Ascending aorta (tissue), 2 donors: ENCODE measurements at regions not wholly inside any gene's neighbourhood (a gene's known extent, or its start where the extent isn't known, plus 50 kb on each side); places are given as distances from the start of the nearest gene placed in this dataset.
A peak's percentile ranks its signal among the peaks of the same experiment; 100 is the strongest.

ENCODE experiments used
- DNase-seq, 2 donors: peaks; one replicate each; pipeline ENCODE4 v3.0.0-alpha.2; 2019; ENCODE audit warnings: low spot score in 2 of 2
- H3K27ac ChIP-seq, 2 donors: fragments of 200-600 bp; sonication (generic); one replicate each; pipeline ENCODE4 v1.5.1; 2016 to 2017; ENCODE audit warnings: mild to moderate bottlenecking in 1 of 2
- H3K27me3 ChIP-seq: fragments of 200-600 bp; sonication (generic); one replicate; pipeline ENCODE4 v1.5.1; 2017
- H3K36me3 ChIP-seq, 2 donors: fragments of 200-600 bp; sonication (generic); one replicate each; pipeline ENCODE4 v1.5.1; 2016
- H3K4me1 ChIP-seq, 2 donors: fragments of 200-600 bp; sonication (generic); one replicate each; pipeline ENCODE4 v1.5.1; 2016 to 2017; ENCODE audit warnings: mild to moderate bottlenecking in 1 of 2
- H3K4me3 ChIP-seq, 2 donors: fragments of 200-600 bp; sonication (generic); one replicate each; pipeline ENCODE4 v1.5.1; 2016 to 2017; ENCODE audit warnings: mild to moderate bottlenecking in 1 of 2
- H3K9me3 ChIP-seq, 2 donors: fragments of 200-600 bp; sonication (generic); one replicate each; pipeline ENCODE4 v1.5.1; 2016
- intact Hi-C: fragments of 100-400 bp; cut with DNase I; formaldehyde crosslinking; loops from one replicate; pipeline ENCODE4 v1.15.1; 2023
- TF ChIP-seq, protein P1 (sequence below), 3 experiments: fragments of 200-600 bp in 2 of 3; fragments of 450-650 bp in 1 of 3; sonication (generic) in 2 of 3; IDR thresholded peaks; one replicate each; pipeline ENCODE4 v1.5.1; 2016 to 2019; ENCODE audit warnings: antibody characterized with exemption in 3 of 3, mild to moderate bottlenecking in 1 of 3, moderate library complexity in 1 of 3

DNA sequence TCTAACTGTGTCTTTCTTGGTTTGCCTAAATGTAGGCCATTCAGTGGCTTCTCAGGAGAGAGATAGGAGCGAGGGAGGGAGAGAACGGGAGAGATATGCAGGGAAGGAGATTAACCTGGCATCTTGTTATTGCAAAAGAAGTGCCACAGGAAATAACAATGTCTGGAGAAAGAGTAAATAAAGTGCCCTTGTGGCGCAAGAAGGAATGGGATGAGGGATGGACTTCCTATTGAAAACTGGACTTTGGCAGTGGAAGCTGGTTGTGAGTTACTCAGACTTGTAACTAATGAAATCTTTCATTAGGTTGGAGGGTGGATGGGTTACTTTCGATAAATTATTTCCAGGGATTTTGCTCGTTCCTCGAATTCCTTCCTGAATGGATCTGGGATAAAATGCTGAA is 136.1 kb downstream of the LACC1 start:
- Histone ChIP-seq H3K36me3 (no peaks in the 10 kb centered on the region), H3K9me3 (no peaks in the 10 kb centered on the region), H3K27me3 (no peaks in the 10 kb centered on the region), H3K4me3 (no peak overlapping the region), H3K4me1 (peaks cover 0 to 9% of the 10 kb centered on the region in 2 donors), H3K27ac (no peak overlapping the region)
- no peak for DNase-seq
- TF ChIP-seq, protein P1, sequence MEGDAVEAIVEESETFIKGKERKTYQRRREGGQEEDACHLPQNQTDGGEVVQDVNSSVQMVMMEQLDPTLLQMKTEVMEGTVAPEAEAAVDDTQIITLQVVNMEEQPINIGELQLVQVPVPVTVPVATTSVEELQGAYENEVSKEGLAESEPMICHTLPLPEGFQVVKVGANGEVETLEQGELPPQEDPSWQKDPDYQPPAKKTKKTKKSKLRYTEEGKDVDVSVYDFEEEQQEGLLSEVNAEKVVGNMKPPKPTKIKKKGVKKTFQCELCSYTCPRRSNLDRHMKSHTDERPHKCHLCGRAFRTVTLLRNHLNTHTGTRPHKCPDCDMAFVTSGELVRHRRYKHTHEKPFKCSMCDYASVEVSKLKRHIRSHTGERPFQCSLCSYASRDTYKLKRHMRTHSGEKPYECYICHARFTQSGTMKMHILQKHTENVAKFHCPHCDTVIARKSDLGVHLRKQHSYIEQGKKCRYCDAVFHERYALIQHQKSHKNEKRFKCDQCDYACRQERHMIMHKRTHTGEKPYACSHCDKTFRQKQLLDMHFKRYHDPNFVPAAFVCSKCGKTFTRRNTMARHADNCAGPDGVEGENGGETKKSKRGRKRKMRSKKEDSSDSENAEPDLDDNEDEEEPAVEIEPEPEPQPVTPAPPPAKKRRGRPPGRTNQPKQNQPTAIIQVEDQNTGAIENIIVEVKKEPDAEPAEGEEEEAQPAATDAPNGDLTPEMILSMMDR (IDR thresholded peaks at IDR 0.05) = no peak
- intact Hi-C loops = no loop called here

DNA sequence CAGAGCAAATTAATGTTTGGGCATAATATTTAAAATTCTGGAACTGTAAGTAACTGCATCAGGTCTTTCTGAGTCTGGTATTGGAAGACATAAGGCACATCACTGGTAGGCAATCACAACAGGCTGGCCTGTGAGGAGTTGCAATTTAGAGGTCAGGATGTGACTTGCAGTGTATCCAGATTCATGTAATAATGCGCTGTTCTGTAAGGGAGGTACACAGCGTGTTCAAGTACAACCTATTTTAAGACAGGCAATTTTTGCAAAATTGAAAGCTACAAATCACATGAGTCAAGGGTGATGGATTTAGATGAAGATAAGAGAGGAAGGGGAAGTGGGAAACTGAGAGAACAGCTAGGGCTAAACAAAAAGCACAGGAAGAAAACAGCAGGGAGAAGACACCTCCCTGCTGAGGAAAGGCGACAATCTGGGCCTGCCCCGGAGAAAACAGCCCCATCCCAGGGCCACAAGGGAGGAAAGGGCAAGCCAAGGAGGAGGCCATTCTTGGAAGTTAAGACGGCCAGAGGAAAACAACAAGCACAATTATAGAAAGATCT is 138.1 kb downstream of the LACC1 start:
- TF ChIP-seq, protein P1 (IDR thresholded peaks at IDR 0.05) = no peak
- DNase-seq = no peak
- H3K27ac ChIP-seq = no peak overlapping the region
- no peaks in the 10 kb centered on the region for H3K36me3 ChIP-seq
- H3K27me3 ChIP-seq = no peaks in the 10 kb centered on the region
- intact Hi-C loops = no loop called here
- H3K4me3 ChIP-seq = no peak overlapping the region
- peaks cover 3 to 15% of the 10 kb centered on the region in 2 donors for H3K4me1 ChIP-seq
- no peaks in the 10 kb centered on the region for H3K9me3 ChIP-seq

DNA sequence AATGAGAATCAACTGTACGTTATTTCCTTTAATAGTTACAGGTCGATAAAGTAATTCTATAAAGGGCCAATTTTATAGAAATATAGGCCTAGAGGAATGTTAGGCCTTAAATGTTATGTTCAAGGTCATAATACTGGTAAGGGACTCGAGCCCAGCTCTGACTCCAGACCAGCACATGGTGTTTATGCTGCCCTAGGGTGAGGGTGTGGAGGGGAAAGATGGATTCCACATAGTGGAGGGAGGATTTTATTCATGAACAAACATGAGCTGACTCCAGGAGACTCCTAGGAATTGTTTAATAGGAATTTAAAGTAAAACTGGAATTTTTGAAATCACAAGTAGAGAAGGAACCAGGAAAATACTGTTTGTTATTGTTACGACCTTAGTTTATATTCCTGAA is 139.9 kb downstream of the LACC1 start:
- H3K4me1 ChIP-seq = peaks cover 3 to 5% of the 10 kb centered on the region in 2 donors
- TF ChIP-seq, protein P1 (IDR thresholded peaks at IDR 0.05) = no peak

DNA sequence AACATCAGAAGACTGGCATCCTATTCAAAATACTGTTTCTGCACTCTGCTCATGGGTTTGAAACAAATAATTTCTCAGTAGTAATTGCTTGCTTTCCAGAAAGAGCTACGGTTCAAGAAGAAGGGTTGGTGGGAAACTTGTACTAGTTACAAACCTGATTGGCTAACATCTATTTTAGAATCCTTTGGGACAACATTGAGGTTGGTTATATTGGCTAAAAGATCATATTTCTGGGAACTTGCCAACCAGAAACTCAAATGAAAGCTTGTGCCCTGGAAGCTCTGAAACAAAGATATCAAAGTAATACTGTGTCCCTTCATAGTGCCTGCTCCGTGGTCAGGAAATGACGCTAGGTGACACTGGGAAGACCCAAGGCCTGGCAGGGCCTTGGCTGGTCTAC is 141.7 kb downstream of the LACC1 start:
- H3K9me3 ChIP-seq = no peaks in the 10 kb centered on the region
- H3K27me3 ChIP-seq = no peaks in the 10 kb centered on the region
- intact Hi-C loops = no loop called here
- TF ChIP-seq, protein P1 (IDR thresholded peaks at IDR 0.05) = no peak
- no peak overlapping the region for H3K4me3 ChIP-seq
- peaks cover 3 to 5% of the 10 kb centered on the region in 2 donors for H3K4me1 ChIP-seq
- H3K27ac ChIP-seq = peak overlapping the region in 1 of 2 donors; percentile 21
- DNase-seq = no peak
- H3K36me3 ChIP-seq = no peaks in the 10 kb centered on the region

More for the DNA sequence above, 139.9 kb downstream of the LACC1 start:
- Histone ChIP-seq H3K36me3 (no peaks in the 10 kb centered on the region), H3K27ac (no peak overlapping the region), H3K9me3 (no peaks in the 10 kb centered on the region), H3K27me3 (no peaks in the 10 kb centered on the region), H3K4me3 (no peak overlapping the region)
- DNase-seq = no peak
- intact Hi-C loops = no loop called here

DNA sequence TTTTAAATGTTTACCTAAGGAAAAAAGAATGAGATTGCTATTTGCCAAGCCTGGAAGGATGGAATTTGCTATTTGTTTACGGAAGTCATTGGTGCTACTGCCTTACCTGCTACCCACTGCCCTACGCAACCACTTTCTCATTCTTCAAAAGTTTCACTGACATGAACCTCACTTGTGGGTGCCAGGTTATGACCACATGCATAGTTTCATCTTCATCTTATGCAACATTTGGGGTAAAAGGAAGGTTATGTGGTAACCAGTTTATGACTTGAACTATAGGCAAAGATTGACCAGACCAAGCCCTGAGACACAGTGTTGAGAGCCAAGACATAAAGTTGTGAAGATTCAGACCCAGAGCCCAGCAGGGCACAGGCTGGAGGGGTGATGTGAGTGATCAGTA is 142.5 kb downstream of the LACC1 start:
- no peaks in the 10 kb centered on the region for H3K36me3 ChIP-seq
- TF ChIP-seq, protein P1 (IDR thresholded peaks at IDR 0.05) = no peak
- DNase-seq = no peak
- no peaks in the 10 kb centered on the region for H3K9me3 ChIP-seq
- no peak overlapping the region for H3K27ac ChIP-seq
- no peak overlapping the region for H3K4me3 ChIP-seq
- H3K27me3 ChIP-seq = no peaks in the 10 kb centered on the region
- peaks cover 3 to 5% of the 10 kb centered on the region in 2 donors for H3K4me1 ChIP-seq
- intact Hi-C loops = no loop called here
